NCI-H82 treated with DMSO at 0.1 percent for 48 hours (cell line): ENCODE measurements at regions not wholly inside any gene's neighbourhood (a gene's known extent, or its start where the extent isn't known, plus 50 kb on each side); places are given as distances from the start of the nearest gene placed in this dataset.
A peak's percentile ranks its signal among the peaks of the same experiment; 100 is the strongest.

ENCODE experiments used
- DNase-seq: peaks from one replicate; lab custom pipeline; 2025; ENCODE audit not compliant: unreplicated experiment; lab: John Stamatoyannopoulos, UW

DNA sequence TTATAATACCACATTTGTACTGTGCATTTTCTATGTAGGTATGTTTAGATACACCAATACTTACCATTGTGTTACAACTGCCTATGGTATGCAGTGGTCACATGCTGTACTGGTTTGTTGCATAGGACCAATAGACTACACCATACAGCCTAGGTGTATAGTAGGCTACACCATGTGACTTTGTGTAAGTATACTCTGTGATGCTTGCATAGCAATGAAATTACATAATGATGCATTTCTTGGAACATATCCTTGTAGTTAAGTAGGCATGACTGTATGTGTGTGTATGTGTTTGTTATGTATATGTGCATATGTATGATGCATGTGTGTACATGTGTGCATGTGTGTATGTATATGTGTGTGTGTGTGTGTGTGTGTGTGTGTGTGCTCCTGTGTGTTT lies 157.6 kb downstream of the TDRD15 start:
- no peak for DNase-seq

DNA sequence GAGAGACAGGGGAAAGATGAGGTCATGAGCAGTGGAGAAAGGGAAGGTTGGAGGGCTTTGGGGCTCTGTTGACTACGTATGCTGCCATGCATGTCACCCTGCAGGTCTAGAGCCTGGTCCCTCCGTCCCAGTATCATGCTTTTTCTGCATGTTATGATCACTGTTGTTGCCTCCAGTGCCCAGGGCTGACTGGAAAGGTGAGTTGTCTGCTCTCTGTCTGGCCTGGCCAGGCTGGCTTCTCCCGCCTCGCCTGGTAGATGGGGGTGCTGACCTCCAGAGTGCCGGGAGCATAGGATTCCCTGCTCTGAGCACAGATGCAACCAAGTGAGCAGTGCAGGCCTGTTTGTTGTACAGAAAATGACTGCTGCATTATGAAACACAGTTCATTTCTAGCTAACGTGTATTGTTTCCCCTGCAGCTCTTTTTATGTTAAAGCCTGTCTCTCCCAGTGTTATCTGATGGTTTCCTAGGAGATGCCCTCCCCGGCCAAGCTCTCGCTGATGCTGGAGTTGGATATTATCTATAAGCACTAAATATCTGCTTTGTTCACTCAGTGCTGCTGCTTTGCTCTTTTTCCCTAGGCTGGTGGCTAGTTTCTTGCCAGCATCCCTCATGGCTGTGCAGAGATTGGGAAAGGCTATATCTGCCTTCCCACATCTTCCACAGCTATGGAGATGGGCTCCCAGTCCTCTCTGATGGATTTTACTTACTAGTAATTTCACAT lies 158.2 kb downstream of the TDRD15 start:
- DNase-seq: no peak

GRCh38 chr2:21282515-21282898 lies 158.7 kb downstream of the TDRD15 start:
- DNase-seq: no peak

DNA sequence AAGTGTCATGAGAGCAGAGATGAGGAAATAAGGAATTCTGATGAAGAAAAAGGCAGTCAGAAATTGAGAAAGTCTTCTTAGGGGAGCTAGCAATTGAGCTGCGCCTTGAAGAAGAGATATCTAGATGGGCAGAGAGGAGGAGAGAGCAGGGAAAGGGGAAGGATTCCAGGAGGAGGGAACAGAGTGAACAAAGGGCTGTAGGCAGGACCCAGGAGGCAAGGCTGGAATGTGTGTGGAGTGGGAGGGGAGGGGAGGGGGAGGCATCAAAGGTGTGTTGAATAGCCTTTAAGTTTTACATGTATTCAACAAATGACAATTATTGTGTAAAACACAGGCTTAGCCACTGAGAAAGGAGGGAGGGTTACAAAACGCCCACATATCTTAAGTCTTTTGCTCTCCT lies 164.5 kb downstream of the TDRD15 start:
- DNase-seq: no peak

GRCh38 chr2:21288739-21289520 lies 165.2 kb downstream of the TDRD15 start:
- no peak for DNase-seq

DNA sequence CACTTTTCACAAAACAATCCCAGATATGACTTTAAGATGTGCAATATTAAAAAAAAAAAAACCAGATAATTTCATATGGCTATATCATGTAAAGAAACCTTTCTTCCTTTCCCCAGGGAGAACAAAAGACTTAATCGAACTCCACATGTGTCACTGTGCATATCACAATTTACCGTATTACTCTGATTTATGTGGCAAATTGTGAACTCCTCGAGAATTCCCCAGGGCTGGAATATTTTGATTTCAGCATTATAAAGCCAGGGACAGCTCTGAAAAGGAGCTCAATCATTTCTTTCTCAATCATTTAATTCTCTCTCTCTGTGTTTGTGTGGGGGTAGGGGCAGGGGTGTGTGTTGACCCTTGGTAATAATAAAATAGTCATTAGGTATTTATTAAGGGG lies 165.8 kb downstream of the TDRD15 start:
- DNase-seq: no peak

GRCh38 chr2:21289989-21290388 lies 166.2 kb downstream of the TDRD15 start:
- DNase-seq: no peak

GRCh38 chr2:21291426-21291825 lies 167.7 kb downstream of the TDRD15 start:
- DNase-seq: no peak

GRCh38 chr2:21294446-21294845 lies 170.7 kb downstream of the TDRD15 start:
- DNase-seq: no peak

DNA sequence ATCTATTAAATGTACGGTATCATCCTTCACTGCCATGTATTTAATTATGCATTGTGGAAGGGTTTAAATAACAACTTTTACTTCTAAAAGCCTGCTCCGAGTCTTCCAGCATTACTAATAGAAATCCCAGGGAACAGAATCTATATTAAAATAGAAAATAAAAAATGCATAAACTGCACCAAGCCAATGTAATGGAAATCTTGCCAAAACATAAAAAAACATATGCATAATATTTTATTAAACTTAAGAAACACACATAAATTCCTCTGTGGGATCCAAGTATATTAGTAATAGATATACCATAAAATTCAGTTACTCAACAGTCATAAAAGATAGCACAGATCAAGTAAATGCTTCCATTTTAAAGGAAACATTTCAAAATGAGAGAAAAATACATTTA lies 175.6 kb downstream of the TDRD15 start:
- DNase-seq: no peak

GRCh38 chr2:21301871-21302455 lies 178.2 kb downstream of the TDRD15 start:
- no peak for DNase-seq

GRCh38 chr2:21303876-21304275 lies 180.1 kb downstream of the TDRD15 start:
- no peak for DNase-seq

DNA sequence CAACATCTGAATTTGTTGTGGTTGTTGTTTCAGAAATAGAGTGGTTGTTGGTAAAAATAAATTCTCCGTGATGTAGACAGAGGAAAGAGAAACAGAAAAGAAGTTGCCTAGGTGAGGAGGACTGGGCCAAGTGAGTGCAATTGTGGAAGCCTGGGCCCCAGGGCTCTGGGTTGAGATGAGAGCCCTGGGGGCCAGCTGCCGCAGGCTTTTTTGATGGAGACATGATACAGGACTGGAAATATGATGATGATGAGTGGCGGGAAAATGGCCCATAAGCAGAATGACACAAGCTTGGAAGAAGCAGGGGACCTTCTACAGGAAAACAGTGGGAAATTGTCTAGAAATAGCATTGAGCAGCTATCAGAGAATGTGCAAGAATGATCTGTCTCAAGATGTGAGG lies 181.8 kb downstream of the TDRD15 start:
- no peak for DNase-seq

GRCh38 chr2:21306235-21306634 lies 182.5 kb downstream of the TDRD15 start:
- DNase-seq: no peak

DNA sequence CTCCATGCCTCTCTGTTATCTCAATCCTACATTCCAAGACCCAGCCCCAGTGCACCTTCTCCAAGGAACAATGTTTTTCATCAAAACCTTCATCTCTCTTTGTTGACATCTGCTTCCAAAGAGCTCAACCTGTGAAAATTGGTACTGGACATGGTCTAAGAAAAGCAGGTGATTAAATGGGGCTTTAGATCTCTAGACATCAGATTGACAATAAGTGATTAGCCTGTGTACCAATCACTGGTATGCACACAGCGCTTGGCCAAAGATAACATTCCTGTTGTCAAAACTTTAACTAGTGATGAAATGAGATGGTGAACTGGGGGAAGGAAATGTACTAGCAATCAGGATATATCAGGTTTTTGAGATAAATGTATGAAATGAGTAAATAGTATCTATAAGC lies 183.3 kb downstream of the TDRD15 start:
- DNase-seq: no peak

DNA sequence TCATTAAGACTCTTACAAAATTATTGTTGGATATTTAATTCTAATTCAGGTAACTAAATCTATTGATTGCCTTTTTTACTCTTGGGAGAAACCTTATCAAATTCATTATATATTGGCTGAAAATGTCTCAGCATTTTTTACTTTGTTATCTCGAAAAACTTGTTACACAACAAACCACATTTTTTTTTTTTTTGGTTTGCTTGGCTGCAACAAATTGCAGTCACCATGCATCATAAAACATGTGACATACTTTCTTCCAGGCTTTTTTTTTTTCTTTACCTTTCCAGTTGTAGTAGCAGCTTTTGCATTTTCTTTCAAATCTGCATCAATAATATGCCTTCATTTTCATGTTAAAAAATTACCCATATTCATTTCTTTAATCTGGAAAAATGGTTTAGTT lies 186.7 kb downstream of the TDRD15 start:
- no peak for DNase-seq

GRCh38 chr2:21314322-21314835 lies 190.6 kb downstream of the TDRD15 start:
- no peak for DNase-seq

DNA sequence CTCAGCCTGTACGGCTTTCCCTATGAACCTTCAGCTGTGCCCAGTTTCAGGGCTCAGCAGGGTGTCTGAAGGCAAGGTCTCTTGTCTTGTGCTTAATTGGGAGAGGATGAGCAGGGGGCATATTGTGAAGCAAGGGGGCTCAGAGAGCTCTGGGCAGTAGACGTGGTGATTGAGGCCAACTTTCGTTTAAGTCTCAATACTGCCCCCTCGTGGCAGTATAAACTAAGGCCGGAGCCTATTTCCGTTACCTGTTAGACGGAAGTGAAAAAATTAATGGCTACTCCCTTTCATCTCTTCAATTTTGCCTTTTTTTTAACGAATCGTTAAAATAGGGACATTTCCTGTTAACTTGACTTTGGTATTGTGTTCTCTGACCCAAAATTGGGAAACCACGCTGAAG lies 193.4 kb downstream of the TDRD15 start:
- no peak for DNase-seq

DNA sequence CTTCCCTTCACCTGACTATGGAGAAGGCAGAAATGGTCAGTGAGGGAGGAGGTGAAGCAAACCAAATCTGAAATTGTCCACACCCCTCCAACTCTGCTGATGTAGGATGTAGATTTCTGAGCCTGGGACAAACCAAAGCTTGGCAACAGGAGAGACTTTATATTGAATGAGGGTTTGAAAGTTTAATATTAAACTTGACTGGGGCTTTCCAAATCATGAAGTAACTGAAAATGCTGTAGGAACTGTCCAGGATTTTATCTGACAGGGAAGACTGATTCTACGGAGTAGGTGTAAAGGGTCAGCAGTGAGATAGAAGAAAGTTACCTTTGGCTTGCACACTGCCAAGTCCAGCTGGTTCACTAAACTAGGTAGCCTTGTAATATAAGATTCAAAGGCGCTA lies 194.5 kb downstream of the TDRD15 start:
- DNase-seq: no peak

- DNase-seq: peak; percentile 75
These were observed 202.4 kb downstream of the TDRD15 start for GRCh38 chr2:21326152-21326551.

GRCh38 chr2:21328177-21328576 lies 204.4 kb downstream of the TDRD15 start:
- no peak for DNase-seq

DNA sequence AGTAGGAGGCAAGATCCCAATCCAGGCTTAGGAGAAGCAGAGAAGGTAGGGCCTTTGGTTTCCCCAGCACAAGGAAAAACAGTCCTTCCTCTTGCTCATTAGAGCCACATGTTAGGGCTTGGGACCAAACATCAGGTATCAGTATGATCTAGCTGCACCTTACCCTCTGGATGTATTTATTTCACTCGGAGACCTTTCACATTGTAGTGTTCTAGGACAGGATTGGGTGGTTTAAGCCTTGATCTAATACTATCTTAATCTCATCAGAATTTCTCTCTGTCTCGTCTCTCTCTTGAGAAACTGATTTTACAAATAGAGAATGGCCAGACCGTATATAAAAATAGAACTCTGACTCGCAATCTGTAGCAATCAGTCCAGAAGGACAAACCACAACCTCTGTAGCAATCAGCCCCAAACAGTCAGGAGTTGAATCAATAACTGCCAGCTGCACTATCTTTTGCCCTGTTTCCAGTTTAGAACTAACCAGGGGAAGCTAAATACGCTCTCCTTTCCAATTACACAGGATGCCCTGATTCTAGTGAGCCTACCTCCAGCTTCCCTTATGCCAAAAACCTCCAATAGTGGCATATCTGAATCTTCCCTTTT lies 207.1 kb downstream of the TDRD15 start:
- no peak for DNase-seq
